ENCODE measurements at regions not wholly inside any gene's neighbourhood (a gene's known extent, or its start where the extent isn't known, plus 50 kb on each side); places are given as distances from the start of the nearest gene placed in this dataset.

- TF ChIP-seq, protein P1, sequence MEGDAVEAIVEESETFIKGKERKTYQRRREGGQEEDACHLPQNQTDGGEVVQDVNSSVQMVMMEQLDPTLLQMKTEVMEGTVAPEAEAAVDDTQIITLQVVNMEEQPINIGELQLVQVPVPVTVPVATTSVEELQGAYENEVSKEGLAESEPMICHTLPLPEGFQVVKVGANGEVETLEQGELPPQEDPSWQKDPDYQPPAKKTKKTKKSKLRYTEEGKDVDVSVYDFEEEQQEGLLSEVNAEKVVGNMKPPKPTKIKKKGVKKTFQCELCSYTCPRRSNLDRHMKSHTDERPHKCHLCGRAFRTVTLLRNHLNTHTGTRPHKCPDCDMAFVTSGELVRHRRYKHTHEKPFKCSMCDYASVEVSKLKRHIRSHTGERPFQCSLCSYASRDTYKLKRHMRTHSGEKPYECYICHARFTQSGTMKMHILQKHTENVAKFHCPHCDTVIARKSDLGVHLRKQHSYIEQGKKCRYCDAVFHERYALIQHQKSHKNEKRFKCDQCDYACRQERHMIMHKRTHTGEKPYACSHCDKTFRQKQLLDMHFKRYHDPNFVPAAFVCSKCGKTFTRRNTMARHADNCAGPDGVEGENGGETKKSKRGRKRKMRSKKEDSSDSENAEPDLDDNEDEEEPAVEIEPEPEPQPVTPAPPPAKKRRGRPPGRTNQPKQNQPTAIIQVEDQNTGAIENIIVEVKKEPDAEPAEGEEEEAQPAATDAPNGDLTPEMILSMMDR (IDR thresholded peaks at IDR 0.05; ENCODE audit: low read depth, low read length), result no peak
- TF ChIP-seq, protein P2, sequence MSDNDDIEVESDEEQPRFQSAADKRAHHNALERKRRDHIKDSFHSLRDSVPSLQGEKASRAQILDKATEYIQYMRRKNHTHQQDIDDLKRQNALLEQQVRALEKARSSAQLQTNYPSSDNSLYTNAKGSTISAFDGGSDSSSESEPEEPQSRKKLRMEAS (IDR thresholded peaks at IDR 0.05; ENCODE audit: low read depth, low read length), result no peak
- no peak for TF ChIP-seq MYC (IDR thresholded peaks at IDR 0.05; ENCODE audit: low read depth, low read length)
- TF ChIP-seq POLR2A (IDR thresholded peaks at IDR 0.05; ENCODE audit: extremely low read depth, insufficient read length), result no peak
Observed at GRCh38 chr5:56662893-56663292, 152.5 kb upstream of the MAP3K1 start.
